HFFc6 (cell line): ENCODE measurements at regions not wholly inside any gene's neighbourhood (a gene's known extent, or its start where the extent isn't known, plus 50 kb on each side); places are given as distances from the start of the nearest gene placed in this dataset.

Experiments used
- DNase-seq: peaks from one replicate; pipeline ENCODE4 v3.0.0-alpha.2; 2018
- H3K27ac Mint-ChIP-seq: 2 replicates; pipeline ENCODE4 v1.8.0; 2020; ENCODE audit warnings: mild to moderate bottlenecking, mixed read lengths
- H3K27me3 Mint-ChIP-seq: 2 replicates; pipeline ENCODE4 v1.8.0; 2021; ENCODE audit warnings: mild to moderate bottlenecking, moderate library complexity, mixed read lengths; ENCODE audit not compliant: insufficient read depth
- H3K36me3 Mint-ChIP-seq: 2 replicates; pipeline ENCODE4 v1.8.0; 2021; ENCODE audit warnings: low read depth, mixed read lengths
- H3K4me1 Mint-ChIP-seq: 2 replicates; pipeline ENCODE4 v1.8.0; 2020; ENCODE audit warnings: low read depth, mixed read lengths
- H3K4me3 Mint-ChIP-seq: 2 replicates; pipeline ENCODE4 v1.8.0; 2020; ENCODE audit warnings: mild to moderate bottlenecking, moderate library complexity, mixed read lengths
- H3K9me3 Mint-ChIP-seq: 2 replicates; pipeline ENCODE4 v1.8.0; 2020; ENCODE audit warnings: mild to moderate bottlenecking, mixed read lengths
- CTCF ChIP-seq: fragments of 200-600 bp; sonication (generic); IDR thresholded peaks from 2 replicates; pipeline ENCODE4 v1.5.0; 2021; ENCODE audit warnings: antibody characterized with exemption, mild to moderate bottlenecking

GRCh38 chr9:108234811-108235210 is 621.0 kb downstream of the ACTL7B start:
- Mint-ChIP-seq H3K4me1 (no peaks in the 10 kb centered on the region), H3K36me3 (no peaks in the 10 kb centered on the region), H3K4me3 (no peak overlapping the region), H3K9me3 (no peaks in the 10 kb centered on the region; the same call in 1 of the 2 replicates), H3K27ac (no peak overlapping the region), H3K27me3 (peaks cover 2% of the 10 kb centered on the region; the same call in 1 of the 2 replicates)
- TF ChIP-seq CTCF, result no peak
- DNase-seq, result no peak

- Mint-ChIP-seq H3K27ac (no peak overlapping the region), H3K4me3 (no peak overlapping the region), H3K36me3 (no peaks in the 10 kb centered on the region), H3K9me3 (peaks cover 3% of the 10 kb centered on the region), H3K27me3 (no peaks in the 10 kb centered on the region; the same call in 1 of the 2 replicates), H3K4me1 (no peaks in the 10 kb centered on the region)
- no peak for DNase-seq
- TF ChIP-seq CTCF, result no peak
Measured at GRCh38 chr9:108225149-108225800, 630.5 kb downstream of the ACTL7B start.

GRCh38 chr9:108224716-108225115 is 631.1 kb downstream of the ACTL7B start:
- Mint-ChIP-seq H3K27me3 (no peaks in the 10 kb centered on the region; the same call in 1 of the 2 replicates), H3K27ac (no peak overlapping the region), H3K36me3 (no peaks in the 10 kb centered on the region), H3K4me1 (no peaks in the 10 kb centered on the region), H3K4me3 (no peak overlapping the region), H3K9me3 (peaks cover 3% of the 10 kb centered on the region)
- no peak for TF ChIP-seq CTCF
- no peak for DNase-seq

DNA sequence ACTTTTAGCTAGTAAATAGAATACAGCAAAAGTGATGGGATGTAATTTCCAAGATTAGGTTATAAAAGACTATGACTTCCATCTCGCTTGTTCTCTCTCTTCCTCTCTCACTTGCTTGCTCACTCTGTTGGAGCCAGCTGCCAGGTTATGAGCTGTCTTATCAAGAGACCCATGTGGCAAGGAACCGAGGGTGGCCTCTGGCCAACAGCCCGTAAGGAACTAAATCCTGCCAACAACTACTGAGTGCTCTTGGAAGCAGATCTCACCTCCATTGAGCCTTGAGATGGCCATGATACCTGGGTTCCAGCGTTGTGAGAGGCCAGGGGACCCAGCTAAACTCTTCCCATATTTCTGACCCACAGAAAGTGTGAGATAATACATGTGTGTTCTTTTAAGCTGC is 636.1 kb downstream of the ACTL7B start:
- H3K4me1 Mint-ChIP-seq, result no peaks in the 10 kb centered on the region

DNA sequence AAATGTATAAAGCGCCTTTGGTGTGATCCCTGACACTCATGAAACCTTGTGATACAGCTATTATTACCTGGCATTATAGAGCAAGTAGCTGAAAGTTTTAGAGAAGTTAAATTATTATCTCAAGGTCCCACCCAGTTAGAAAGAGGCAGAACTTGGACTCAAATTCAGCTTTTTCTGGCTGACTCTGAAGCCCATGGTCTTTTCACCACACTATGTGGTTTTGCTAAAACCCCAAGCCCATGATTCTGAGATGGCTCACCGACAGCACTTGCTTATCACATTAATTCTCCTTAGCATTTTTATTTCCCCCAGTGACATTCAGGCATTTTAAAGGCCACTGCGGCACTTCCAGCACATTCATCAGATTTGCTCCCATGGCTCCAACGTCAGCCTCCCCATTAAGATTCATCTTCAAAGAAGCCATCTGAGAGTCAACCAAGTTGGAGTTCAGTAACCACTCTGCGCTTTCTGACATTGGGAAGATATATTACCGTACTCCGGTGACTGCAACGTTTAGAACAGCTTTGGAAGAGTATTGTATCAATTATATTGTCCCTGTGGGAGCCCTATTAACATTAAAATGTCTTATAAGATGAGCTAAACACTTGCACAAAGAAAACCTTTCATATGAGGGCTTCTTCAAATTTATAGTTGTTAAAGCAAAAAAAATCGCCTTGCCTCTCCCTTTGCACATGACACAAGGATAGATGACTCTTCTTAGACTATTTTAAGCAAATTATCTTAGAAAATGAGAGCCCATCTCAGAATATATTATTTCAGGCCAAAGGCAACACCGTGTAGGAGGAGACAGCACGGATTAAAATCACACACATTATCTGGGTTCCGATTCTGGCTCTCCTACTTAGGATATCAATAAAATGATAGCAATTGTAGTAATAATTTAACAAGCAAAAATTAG is 638.1 kb downstream of the ACTL7B start:
- no peaks in the 10 kb centered on the region for H3K4me1 Mint-ChIP-seq
- no peak for TF ChIP-seq CTCF

More for the DNA sequence above, 636.1 kb downstream of the ACTL7B start:
- no peaks in the 10 kb centered on the region for H3K36me3 Mint-ChIP-seq
- no peak for TF ChIP-seq CTCF
- H3K4me3 Mint-ChIP-seq, result no peak overlapping the region
- DNase-seq, result no peak
- H3K9me3 Mint-ChIP-seq, result peaks cover 14% of the 10 kb centered on the region
- no peaks in the 10 kb centered on the region; the same call in none of the 2 replicates for H3K27me3 Mint-ChIP-seq
- H3K27ac Mint-ChIP-seq, result no peak overlapping the region

More for the DNA sequence above, 638.1 kb downstream of the ACTL7B start:
- no peak overlapping the region for H3K27ac Mint-ChIP-seq
- no peak for DNase-seq
- H3K27me3 Mint-ChIP-seq, result no peaks in the 10 kb centered on the region; the same call in 1 of the 2 replicates
- peaks cover 14% of the 10 kb centered on the region for H3K9me3 Mint-ChIP-seq
- no peak overlapping the region for H3K4me3 Mint-ChIP-seq
- H3K36me3 Mint-ChIP-seq, result no peaks in the 10 kb centered on the region
